RCC 7860 (cell line): ENCODE measurements at regions not wholly inside any gene's neighbourhood (a gene's known extent, or its start where the extent isn't known, plus 50 kb on each side); places are given as distances from the start of the nearest gene placed in this dataset.
A peak's percentile ranks its signal among the peaks of the same experiment; 100 is the strongest.

ENCODE experiments used
- DNase-seq: peaks from one replicate; pipeline ENCODE4 v3.0.0-alpha.2; 2015; ENCODE audit warnings: low spot score
- FAIRE-seq: peaks from 2 replicates; lab custom pipeline; 2012; peaks lifted over from hg19 to GRCh38; lab: Jason Lieb, UNC

DNA sequence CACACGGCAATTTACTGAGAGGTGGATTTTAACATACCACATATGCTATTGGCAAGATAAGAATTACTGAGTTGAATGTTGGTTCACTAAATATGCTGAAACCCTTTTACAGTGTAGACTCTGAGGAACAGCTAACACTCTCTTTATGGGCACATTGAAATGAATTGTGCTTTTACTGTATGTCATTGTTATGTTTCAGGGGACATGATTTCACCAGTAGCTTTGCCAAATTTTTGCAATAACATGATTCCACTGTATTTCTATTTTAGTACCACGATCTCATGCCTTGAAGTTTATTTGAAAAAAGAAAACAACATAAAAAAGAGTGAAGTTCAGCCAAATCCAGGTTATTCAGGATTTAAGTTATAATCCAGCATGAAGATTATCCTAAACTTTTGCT is 188.5 kb downstream of the HLX start:
- DNase-seq (no peak), FAIRE-seq (no peak)

DNA sequence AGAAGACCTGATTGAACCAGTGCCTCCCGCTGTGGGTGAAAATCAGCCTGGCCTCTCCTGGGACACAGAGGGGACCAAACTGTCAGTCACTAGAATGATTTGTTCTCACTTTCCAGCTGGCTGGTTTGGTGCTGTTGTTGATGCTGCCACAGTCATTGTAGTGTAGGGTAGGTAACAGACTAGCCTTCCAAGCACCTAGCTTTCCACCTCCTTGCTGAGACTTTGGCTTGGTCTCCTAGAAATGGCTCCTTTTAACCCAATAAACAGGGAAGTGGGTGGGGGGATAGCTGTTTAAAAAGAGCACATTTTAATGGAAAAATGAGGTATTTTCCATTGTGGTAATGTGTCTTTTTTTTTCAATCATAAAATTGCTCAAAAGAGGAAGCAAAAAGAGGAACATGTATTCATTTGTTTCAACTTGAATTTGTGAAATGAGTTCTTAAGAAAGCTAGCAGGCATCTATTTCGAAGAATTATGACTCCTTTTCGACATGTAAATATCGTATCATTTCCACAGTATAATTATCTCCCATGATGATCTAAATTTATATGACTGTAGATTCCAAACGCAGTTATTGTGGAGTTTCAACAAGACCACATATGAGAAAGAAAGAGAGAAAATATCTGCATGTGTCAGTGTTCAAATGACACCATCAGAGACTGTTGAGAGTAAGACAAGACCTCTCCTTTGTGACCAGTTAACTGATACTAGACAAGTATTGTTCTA is 190.1 kb downstream of the HLX start:
- DNase-seq (no peak), FAIRE-seq (no peak)

DNA sequence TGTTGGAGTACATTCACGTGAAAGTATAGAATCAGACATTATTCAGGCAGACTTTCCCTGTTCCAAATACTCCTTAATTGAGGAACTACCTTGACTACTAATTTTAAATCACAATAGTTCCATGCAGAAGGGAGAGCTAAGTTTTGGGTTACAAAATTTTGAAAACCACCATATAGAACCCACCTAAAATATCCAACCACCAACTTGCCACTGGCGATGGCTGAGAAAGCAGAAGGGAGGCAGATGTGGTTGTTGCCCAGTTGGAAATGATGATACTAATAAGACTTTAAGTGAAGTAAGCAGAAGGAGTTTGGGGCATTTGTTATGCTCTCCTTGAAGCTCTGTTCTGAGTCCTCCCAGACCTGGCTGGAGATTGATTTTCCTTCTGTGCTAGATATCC is 190.7 kb downstream of the HLX start:
- no peak for FAIRE-seq

DNA sequence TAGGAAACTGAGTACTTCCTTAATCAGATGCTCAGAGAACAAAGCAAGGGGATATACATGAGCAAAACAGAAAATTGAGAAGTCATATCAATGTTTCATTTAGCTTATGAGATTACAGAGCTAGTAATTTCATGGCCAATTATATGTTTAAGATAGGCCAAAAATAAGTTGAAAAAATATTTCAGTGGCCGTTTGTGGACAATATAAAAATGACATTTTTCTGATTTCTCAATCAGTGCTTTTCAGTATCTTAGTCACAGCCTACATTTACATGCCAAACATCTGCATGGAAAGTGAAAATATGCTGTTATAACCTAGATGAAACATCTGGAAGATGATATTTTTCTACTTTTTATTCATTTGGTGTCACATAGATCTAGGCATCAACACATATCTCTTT is 192.5 kb downstream of the HLX start:
- FAIRE-seq (no peak), DNase-seq (no peak)

More for the DNA sequence above, 190.7 kb downstream of the HLX start:
- DNase-seq, result no peak

DNA sequence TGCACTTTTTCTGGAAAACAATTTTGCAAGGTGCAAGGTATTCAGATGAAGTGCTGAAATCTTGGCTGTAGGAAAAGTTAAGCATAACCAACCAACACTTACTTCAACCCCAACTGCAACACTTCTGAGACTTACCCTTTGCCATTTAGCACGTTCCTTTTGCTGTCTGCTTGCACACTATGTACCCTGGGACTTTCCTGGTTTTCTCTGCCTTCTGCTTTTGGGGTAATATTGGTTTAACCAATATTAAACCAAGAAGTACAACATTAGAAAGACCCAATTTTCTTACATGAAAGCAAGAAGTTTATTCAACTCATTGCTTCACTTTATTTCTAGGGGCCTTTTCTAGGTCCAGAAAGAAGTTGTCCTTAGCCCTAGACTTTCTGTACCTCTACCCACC is 193.0 kb downstream of the HLX start:
- FAIRE-seq, result no peak
- DNase-seq, result no peak

DNA sequence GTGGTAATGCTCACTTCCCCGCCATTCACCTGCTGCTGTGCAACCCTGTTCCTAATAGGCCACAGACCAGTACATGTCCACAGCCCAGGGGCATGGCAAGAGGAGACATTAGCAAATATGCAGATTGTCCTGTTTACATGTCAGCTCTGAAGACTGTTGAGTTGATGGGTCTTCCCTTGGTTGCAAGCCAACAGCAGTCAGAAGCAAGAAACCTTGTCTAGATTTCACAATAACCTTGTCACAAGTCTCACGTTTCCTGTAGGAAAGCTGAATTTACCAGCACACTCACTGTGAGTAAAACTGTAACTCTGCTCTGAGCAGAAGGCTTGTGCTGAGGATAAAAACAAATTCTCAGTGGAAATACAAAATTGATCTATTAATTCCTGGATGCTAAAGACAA is 195.1 kb downstream of the HLX start:
- DNase-seq (no peak), FAIRE-seq (no peak)

DNA sequence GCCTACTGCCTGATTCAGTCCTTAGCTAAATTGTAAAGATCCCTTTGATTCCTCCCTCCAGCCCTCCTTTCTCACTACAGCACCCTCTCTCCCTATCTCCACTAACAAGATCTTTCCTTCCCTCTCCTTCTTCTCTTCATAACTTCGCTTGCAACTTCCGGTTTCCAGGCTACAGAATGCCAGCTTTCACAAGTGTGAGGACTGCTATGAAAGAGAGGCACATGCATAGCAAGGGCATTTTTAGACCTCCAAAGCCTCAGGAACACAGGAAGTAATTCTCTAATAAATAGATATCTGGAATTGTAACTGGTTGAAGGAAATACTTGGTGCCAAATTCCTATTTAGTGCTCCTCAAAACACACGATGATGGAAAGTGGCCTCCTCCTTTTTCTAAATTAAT is 196.7 kb downstream of the HLX start:
- no peak for DNase-seq

DNA sequence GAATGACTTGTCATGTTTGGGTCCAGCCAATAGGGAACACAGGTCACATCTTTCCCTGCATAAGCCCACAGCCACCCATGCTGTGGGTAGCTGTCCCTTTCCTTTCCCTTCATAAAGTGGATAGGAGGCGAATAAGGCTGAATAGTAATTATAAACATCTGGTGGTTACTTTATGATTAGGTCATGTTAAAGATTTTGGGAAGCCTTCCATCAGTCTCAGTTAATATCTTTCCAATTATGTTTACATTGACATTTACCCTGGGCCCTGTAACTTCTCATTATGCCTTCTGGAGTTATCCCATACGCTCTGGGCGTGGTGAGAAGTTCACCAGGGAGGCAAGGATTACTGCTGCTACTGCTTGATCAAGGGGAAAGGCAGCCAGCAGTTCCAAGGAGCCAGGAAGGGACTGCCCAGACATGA is 197.2 kb downstream of the HLX start:
- FAIRE-seq (no peak), DNase-seq (no peak)

More for the DNA sequence above, 196.7 kb downstream of the HLX start:
- no peak for FAIRE-seq

DNA sequence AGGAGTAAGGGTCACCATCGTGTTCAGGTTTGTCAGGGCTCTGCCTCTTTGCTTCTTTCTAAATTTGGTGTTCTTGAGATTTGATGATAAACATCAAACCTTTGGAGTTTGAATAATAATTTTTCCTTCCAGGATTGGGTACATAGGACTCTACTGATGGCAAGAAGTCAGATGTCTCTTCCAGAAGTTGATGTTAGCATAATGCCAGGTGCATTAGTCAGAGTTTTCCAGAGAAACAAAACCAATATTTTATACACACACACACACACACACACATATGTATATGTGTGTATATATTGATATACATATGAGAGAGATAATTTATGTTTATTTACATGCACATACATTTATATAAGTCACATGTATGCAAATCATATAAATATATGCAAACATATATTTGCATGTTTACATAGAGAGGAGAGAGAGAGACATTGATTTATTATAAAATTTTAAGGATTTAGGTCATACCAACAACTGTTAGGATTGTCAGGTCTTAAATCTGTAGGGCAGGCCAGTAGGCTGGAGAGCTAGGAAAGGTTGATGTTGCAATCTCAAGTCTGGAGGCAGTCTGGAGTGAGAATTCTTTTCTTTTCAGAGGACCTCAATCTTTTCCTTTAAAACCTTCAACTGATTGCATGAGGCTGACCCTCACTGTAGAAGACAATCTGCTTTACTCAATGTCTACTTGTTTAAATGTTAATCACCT is 199.2 kb downstream of the HLX start:
- no peak for DNase-seq
- FAIRE-seq, result no peak

DNA sequence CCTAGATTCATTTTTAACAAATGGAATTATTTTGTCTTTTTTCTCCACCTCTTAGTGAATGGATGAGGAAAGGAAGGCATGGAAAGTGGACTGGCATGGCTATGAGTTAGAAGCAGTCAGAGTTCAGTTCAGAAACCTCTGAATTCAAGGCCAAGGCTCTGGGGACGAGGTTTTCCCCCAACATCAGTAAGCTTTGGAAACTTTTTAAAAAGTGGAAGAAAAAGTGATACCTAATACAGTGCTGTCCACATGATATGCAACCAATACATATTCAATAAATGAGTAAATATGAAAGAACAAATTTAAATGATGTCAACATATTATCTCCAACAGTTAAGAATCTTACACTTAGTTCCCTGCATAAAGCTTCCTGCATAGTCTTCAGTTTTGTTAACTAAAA is 204.7 kb downstream of the HLX start:
- no peak for DNase-seq
- no peak for FAIRE-seq

DNA sequence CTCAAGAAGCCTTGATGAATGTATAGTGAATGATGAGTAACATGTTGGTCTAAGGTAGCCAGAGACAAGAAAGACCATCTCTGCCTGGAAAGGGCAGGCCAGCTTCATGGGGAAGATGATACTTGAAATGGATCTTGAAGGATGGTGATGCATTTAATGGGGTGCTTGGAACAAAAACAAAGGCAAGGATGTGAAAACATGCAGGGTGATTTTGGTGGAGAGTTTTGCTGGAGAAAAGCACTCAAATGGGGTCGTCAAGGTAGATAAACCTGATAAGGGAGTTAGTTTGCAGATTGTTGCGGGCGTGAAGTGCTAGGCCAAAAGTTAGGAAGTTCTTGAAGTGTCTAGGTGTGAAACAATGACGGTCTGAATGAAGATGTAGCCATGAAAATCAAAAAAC is 205.4 kb downstream of the HLX start:
- FAIRE-seq, result no peak
- DNase-seq, result no peak

DNA sequence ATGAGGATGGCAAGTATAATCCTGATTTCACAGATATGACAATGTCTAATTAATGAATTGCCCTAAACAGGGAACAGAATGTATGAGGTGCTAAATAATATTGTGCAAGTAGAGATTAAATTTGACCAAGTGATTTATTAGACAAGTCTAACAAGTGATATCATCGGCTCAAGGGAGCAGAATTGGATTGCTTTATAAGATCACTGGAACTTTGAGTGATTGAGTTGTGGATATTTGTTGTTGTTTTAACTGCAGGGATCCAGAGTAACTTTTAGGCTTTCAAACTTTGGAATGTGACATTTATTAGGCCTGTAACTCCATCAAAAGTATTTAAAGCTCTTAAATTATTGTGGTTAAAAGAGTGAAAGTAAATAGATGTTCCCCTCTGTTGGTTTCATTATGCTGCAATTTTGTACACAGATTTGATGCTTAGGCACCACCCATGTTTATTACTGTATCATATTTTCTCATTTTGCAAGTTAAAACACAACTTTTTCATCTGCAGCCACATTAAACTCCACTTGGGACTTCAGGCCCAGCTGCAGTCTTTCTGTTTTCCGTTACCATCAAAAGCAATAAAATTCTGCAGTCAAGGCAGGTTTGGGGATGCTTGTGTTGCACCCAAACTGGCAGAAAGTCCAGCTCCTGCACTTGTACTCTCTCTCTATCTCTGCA is 206.6 kb downstream of the HLX start:
- FAIRE-seq, result no peak
- DNase-seq, result no peak

DNA sequence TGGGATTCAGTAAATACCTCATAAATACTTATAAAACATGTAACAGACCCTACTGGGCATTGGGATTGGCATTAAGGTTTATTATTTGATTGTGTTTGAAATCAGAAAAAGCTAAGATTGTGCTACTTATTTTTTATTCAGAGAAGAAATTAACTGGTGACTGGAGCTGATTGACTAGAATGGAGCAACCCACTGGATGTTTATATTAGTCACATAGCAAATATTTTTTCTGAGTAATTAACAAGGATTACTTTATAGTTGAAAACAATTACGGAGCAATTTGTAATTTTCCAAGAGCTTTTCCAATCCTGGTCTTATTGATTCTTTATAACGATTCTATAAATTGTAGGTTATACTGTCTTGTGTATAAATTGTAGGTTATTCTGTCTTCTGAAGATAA is 208.7 kb downstream of the HLX start:
- no peak for FAIRE-seq
- no peak for DNase-seq

DNA sequence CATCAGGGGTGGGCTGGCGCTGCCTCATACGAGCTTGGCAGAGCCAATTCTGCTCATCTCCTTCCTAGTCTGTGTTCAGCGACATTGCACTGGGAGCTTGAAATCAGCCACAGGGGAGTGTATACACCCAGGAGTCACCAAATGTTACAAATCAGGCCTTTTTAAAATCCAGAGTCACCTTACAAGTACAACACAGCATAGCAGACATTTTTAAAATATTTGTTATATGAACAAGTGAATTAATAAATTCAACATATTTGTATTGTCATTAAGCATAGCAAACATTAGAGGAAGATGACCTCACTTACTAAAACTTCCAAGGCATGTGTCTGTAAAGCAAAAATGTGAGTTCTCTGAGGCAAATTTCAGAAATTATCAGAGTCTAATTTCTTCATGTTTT is 210.0 kb downstream of the HLX start:
- peak; percentile 77 for DNase-seq
- no peak for FAIRE-seq

DNA sequence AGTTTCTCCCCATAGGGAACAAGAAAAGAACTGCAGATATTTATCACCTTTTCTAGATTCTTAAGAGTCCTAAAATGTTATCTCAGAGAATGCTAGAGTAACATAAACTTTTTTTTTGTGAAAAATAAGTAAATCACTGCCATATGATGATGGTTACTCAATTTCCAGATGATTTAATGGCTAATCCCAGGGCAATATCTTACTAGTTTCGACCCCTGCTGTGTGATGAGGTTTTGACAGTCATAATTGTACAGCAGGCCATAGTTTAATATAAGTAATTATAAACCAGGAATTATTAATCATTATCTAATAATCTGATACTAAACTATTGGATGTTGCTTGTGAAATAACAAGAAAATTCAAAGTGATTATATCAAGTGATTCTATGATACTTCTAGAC is 210.6 kb downstream of the HLX start:
- peak; percentile 62 for DNase-seq
- FAIRE-seq, result peak; percentile 99

DNA sequence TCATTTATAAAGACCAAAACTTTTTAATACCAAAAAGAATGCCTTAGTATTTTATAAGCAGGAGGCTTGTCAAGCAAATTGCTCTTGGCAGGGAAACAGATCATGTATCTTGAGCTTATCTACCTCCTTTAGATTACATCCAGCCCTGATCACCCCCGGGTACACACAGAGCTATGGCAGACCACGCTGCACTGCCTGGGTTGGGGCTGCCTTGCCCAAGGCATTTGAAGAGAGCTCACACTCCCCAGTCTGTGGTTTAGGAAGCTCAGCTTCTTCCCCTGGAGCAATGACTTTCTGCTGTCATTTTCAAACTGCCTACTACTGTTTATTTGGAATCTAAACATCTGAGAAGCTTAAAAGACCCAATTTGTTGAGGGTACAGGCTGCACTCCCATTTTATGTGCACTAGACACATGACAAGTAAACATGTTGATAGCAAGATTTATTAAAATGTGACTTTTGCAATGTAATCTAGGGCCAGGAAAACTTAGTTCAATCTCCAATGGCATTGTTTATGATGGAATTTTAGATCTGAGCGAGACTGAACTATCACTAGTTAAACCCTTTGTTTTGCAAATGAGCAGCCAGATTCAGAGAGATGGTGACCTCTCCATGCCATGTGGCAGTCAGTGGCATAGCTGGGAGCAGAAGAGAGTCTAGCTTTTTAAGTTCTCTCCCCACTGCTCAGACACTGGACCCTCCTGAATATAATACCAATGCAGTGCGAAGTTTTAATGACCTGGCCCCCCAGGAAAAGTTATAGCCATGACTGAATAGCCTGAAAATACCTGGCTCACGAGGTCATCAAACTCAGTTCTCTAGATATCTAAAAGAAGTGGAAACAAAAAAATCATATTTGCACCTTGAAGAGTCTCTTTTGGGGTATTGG is 214.9 kb downstream of the HLX start:
- no peak for FAIRE-seq
- DNase-seq, result no peak

DNA sequence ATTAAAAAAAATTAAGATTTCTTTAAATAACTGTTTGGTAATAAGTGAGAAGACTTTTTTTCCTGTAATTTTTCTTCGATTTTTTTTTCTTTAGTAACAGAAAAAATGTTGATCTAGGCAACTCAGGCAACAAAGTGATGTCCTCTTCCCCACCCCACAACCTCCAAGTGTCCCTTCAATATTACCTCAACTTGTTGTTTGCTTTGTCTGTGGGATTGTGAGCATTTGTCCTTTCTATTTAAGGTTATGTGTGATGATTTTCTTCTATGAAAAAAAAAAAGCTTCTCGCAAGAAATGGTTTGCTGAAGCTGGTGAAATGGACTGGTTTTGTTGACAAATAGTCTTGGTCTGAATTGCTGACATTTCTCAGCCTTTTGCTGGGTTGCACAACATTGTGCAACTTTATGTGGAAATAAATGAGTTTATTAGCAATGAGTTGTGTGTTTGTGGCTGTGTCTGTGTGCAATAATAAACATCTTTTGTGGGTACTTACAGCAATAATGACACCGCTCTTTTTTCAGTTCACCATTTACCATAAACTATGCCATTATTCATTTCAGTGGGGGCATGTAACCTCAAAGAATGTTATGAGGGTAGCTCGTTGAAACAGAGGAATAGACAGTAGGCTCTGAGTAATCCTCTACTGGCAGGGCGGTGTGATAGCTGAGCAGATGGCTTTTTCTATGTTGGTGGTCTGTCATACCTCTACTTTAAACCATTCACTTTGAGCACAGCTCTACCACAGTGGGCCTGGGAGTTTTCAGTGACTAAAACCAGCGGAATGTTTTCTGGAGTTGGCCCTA is 218.4 kb downstream of the HLX start:
- peak; percentile 97 for FAIRE-seq
- DNase-seq, result peak; percentile 96

DNA sequence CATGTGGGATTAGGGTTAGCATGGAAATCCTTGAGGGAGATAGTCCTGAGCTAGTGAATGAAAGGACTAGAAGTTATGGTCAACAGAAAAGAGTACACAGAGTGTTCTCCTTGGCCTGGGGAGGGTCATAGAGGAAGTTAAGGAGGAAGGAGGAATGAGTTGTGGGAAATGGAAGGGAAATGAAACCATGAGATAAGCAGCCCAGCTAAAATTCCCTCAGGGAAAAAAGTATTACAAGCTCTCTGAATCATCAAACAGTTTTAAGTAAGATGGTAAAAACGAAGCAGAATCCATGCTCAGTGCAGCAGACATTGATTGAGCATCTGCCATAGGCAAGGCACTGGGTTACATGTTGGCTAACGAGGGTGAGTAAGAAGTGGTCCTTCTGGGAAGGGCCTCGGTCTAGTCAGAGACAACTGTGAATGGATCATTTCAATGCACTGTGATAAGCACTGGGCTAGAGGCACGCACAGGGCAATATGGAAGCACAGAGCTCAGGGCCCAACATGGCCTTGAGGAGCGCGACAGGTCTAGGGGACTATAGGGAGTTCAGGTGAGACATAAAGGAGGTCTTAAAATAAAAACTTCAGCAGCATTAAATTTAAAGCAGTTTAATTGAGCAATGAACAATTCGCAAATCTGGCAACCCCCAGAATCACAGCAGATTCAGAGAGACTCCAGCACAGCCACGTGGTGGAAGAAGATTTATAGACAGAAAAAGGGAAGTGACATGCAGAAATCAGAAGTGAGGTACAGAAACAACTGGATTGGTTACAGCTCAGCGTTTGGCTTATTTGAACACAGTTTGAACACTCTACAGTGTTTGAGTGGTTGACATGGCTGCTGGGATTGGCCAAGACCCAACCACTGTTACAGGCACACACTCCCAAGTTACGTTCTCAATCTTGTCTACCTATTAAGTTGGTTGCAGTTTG is 219.5 kb downstream of the HLX start:
- FAIRE-seq (no peak), DNase-seq (no peak)
